Neural progenitor cell (in vitro differentiated cells): ENCODE measurements at regions not wholly inside any gene's neighbourhood (a gene's known extent, or its start where the extent isn't known, plus 50 kb on each side); places are given as distances from the start of the nearest gene placed in this dataset.

ENCODE experiments used
- DNase-seq: peaks from one replicate; pipeline ENCODE4 v3.0.0-alpha.2; 2016; ENCODE audit warnings: low spot score
- H2AFZ ChIP-seq: fragments of 200-600 bp; sonication (generic); replicated peaks from 2 replicates; pipeline ENCODE4 v1.6.1; 2016; ENCODE audit warnings: antibody characterized with exemption
- H3F3A ChIP-seq: fragments of 200-600 bp; sonication (generic); 2 replicates; pipeline ENCODE4 v1.6.1; 2016; ENCODE audit warnings: antibody characterized with exemption, low read depth
- H3K27ac ChIP-seq: fragments of 200-600 bp; sonication (generic); 2 replicates; pipeline ENCODE4 v1.5.1; 2016; ENCODE audit warnings: mild to moderate bottlenecking
- H3K27me3 ChIP-seq: fragments of 200-600 bp; sonication (generic); 2 replicates; pipeline ENCODE4 v1.6.1; 2016; ENCODE audit warnings: mild to moderate bottlenecking, moderate library complexity
- H3K36me3 ChIP-seq: fragments of 200-600 bp; sonication (generic); 2 replicates; pipeline ENCODE4 v1.5.1; 2016
- H3K4me1 ChIP-seq: fragments of 200-600 bp; sonication (generic); 2 replicates; pipeline ENCODE4 v1.6.1; 2016; ENCODE audit warnings: mixed run types
- H3K4me2 ChIP-seq: fragments of 200-600 bp; sonication (generic); 2 replicates; pipeline ENCODE4 v1.6.1; 2016
- H3K4me3 ChIP-seq: fragments of 200-600 bp; sonication (generic); 2 replicates; pipeline ENCODE4 v1.5.1; 2016
- H3K79me2 ChIP-seq: fragments of 200-600 bp; sonication (generic); 2 replicates; pipeline ENCODE4 v1.6.1; 2016; ENCODE audit warnings: low read depth
- H3K9ac ChIP-seq: fragments of 200-600 bp; sonication (generic); 2 replicates; pipeline ENCODE4 v1.6.1; 2016
- H3K9me3 ChIP-seq: fragments of 200-600 bp; sonication (generic); 2 replicates; pipeline ENCODE4 v1.5.1; 2016; ENCODE audit warnings: low read depth
- H4K20me1 ChIP-seq: fragments of 200-600 bp; sonication (generic); 2 replicates; pipeline ENCODE4 v1.6.1; 2016; ENCODE audit warnings: low read depth
- H3K27ac Mint-ChIP-seq: 3 replicates; pipeline ENCODE4 v1.8.0; 2021; ENCODE audit warnings: mixed read lengths
- H3K27me3 Mint-ChIP-seq: 2 replicates; pipeline ENCODE4 v1.8.0; 2022; ENCODE audit warnings: low read depth, mild to moderate bottlenecking, inconsistent platforms, moderate library complexity, mixed read lengths; ENCODE audit not compliant: insufficient read depth
- H3K36me3 Mint-ChIP-seq: 3 replicates; pipeline ENCODE4 v1.8.0; 2021; ENCODE audit warnings: mixed read lengths
- H3K4me1 Mint-ChIP-seq: 3 replicates; pipeline ENCODE4 v1.8.0; 2021; ENCODE audit warnings: mixed read lengths
- H3K4me3 Mint-ChIP-seq: 3 replicates; pipeline ENCODE4 v1.8.0; 2021; ENCODE audit warnings: mild to moderate bottlenecking, moderate library complexity, mixed read lengths
- H3K9me3 Mint-ChIP-seq: 3 replicates; pipeline ENCODE4 v1.8.0; 2020; ENCODE audit warnings: mixed read lengths
- EZH2 ChIP-seq: fragments of 200-600 bp; sonication (generic); IDR thresholded peaks from 2 replicates; pipeline ENCODE4 v1.6.1; 2017; ENCODE audit warnings: antibody characterized with exemption, mild to moderate bottlenecking, moderate library complexity
- EZH2phosphoT487 ChIP-seq: fragments of 200-600 bp; sonication (generic); IDR thresholded peaks from 2 replicates; pipeline ENCODE4 v1.6.1; 2017; ENCODE audit warnings: antibody characterized with exemption
- TF ChIP-seq, protein P1 (sequence below): fragments of 200-600 bp; sonication (generic); IDR thresholded peaks from 2 replicates; pipeline ENCODE4 v1.5.1; 2017; ENCODE audit warnings: antibody characterized with exemption, mild to moderate bottlenecking

DNA sequence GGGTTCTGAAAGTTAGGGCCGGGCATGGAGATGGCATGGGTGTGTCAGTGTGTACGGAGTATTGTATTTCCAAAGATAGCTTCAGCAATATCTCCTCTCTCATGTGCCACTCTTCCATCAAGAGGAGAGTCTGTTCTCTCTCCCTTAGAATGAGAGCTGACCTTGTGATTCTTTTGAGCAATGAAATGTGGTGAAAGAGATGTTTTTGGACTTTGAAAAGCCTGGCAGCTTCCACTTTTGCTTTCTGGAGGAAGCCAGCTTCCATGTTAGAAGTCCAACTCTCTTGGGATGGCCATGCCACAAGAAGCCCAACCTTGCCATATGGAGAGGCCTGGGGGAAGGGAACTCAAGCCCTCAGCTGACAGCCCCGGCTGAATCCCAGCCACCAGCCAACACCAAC lies 72.4 kb upstream of the GZMB start:
- Histone ChIP-seq H3K4me1 (no peaks in the 10 kb centered on the region), H3F3A (no peaks in the 10 kb centered on the region), H2AFZ (no peak overlapping the region), H4K20me1 (no peaks in the 10 kb centered on the region), H3K79me2 (no peaks in the 10 kb centered on the region), H3K4me2 (no peak overlapping the region), H3K36me3 (no peaks in the 10 kb centered on the region), H3K9ac (no peak overlapping the region), H3K27ac (no peak overlapping the region), H3K4me3 (no peak overlapping the region), H3K9me3 (no peaks in the 10 kb centered on the region), H3K27me3 (no peaks in the 10 kb centered on the region)
- Mint-ChIP-seq H3K27me3 (peaks cover 2% of the 10 kb centered on the region), H3K4me3 (no peak overlapping the region), H3K9me3 (no peaks in the 10 kb centered on the region), H3K27ac (no peak overlapping the region), H3K4me1 (peaks cover 9% of the 10 kb centered on the region), H3K36me3 (no peaks in the 10 kb centered on the region)
- DNase-seq: no peak
- TF ChIP-seq, protein P1, sequence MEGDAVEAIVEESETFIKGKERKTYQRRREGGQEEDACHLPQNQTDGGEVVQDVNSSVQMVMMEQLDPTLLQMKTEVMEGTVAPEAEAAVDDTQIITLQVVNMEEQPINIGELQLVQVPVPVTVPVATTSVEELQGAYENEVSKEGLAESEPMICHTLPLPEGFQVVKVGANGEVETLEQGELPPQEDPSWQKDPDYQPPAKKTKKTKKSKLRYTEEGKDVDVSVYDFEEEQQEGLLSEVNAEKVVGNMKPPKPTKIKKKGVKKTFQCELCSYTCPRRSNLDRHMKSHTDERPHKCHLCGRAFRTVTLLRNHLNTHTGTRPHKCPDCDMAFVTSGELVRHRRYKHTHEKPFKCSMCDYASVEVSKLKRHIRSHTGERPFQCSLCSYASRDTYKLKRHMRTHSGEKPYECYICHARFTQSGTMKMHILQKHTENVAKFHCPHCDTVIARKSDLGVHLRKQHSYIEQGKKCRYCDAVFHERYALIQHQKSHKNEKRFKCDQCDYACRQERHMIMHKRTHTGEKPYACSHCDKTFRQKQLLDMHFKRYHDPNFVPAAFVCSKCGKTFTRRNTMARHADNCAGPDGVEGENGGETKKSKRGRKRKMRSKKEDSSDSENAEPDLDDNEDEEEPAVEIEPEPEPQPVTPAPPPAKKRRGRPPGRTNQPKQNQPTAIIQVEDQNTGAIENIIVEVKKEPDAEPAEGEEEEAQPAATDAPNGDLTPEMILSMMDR: no peak
- TF ChIP-seq EZH2phosphoT487: no peak
- TF ChIP-seq EZH2: no peak

DNA sequence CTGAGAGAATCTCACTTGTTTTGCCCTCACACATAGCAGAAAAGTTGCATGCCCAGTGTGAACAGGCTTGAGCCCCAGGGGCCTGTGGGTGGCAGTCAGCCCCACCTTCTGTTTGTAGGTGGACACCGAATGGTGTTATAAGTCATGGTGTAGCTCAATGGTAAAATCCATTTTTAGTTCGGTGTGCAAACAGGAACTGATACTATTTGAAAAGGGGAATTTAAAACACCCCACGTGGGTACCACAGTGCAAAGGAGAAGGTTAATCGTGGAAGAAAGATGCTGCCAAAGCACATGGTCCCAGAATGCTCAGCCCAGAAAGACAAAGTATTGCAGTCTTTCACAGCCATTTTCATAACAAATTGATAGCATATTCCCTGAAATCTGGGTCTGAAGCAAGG lies 71.8 kb upstream of the GZMB start:
- no peak overlapping the region for H3K4me3 ChIP-seq
- no peaks in the 10 kb centered on the region for H3K36me3 Mint-ChIP-seq
- TF ChIP-seq, protein P1: no peak
- TF ChIP-seq EZH2phosphoT487 (no peak), EZH2 (no peak)

DNA sequence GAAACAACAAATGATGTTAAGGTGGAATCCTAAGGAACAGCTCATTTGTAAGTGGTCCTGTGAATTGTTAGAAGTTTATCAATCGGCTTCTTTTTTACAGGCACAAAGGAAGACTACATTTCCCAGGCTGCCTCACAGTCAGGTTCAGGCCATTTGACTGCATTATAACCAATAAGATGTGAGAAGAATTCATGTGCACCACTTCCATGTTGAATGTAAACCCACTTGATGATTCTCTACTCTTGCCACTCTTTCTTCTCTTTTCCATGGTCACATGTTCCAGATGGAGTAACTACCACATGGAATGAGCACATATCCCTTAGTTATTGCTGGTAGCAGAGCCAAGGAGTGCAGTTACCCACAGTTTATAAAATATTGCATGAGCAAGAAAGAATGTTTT lies 67.1 kb upstream of the GZMB start:
- H3K27ac ChIP-seq: no peak overlapping the region
- H3K9me3 ChIP-seq: no peaks in the 10 kb centered on the region
- no peak overlapping the region for H3K4me3 ChIP-seq
- Mint-ChIP-seq H3K4me3 (no peak overlapping the region), H3K27me3 (no peaks in the 10 kb centered on the region), H3K9me3 (no peaks in the 10 kb centered on the region), H3K4me1 (no peaks in the 10 kb centered on the region), H3K27ac (no peak overlapping the region), H3K36me3 (no peaks in the 10 kb centered on the region)
- no peak overlapping the region for H2AFZ ChIP-seq
- no peak for DNase-seq
- H3F3A ChIP-seq: no peaks in the 10 kb centered on the region
- H3K79me2 ChIP-seq: no peaks in the 10 kb centered on the region
- H4K20me1 ChIP-seq: no peaks in the 10 kb centered on the region
- H3K4me2 ChIP-seq: no peak overlapping the region
- H3K9ac ChIP-seq: no peak overlapping the region
- TF ChIP-seq, protein P1: no peak
- no peaks in the 10 kb centered on the region for H3K27me3 ChIP-seq
- no peaks in the 10 kb centered on the region for H3K36me3 ChIP-seq
- no peaks in the 10 kb centered on the region for H3K4me1 ChIP-seq

More for the DNA sequence above, 71.8 kb upstream of the GZMB start:
- Histone ChIP-seq H3F3A (no peaks in the 10 kb centered on the region), H2AFZ (no peak overlapping the region), H3K36me3 (no peaks in the 10 kb centered on the region), H3K9ac (no peak overlapping the region), H3K4me1 (no peaks in the 10 kb centered on the region), H3K79me2 (no peaks in the 10 kb centered on the region), H3K4me2 (no peak overlapping the region), H3K27me3 (no peaks in the 10 kb centered on the region), H3K27ac (no peak overlapping the region), H4K20me1 (no peaks in the 10 kb centered on the region), H3K9me3 (no peaks in the 10 kb centered on the region)
- Mint-ChIP-seq H3K27me3 (peaks cover 2% of the 10 kb centered on the region), H3K9me3 (no peaks in the 10 kb centered on the region), H3K4me3 (no peak overlapping the region), H3K4me1 (peaks cover 6% of the 10 kb centered on the region), H3K27ac (no peak overlapping the region)
- no peak for DNase-seq

DNA sequence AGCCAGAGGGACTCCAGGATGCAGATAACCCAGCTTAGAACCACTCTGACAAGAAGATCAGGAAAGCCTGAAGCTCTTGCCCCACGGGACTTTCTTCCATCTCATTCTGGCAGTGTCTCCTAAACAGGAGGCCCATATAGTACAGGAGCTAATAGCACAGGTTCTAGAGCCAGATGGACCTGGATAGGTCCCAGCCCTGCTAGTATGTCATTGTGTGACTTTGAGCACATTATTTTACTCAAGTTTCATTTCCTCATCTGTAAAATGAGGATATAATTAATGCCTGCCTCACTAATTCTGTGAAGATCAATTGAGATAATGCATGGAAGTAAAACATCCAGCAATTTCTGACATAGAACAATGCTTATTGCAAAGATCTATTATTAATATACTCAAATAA lies 66.5 kb upstream of the GZMB start:
- Histone ChIP-seq H3K36me3 (no peaks in the 10 kb centered on the region), H3K9ac (no peak overlapping the region), H3F3A (no peaks in the 10 kb centered on the region), H3K79me2 (no peaks in the 10 kb centered on the region), H3K27ac (no peak overlapping the region), H3K4me3 (no peak overlapping the region), H3K27me3 (no peaks in the 10 kb centered on the region), H2AFZ (no peak overlapping the region), H3K4me1 (no peaks in the 10 kb centered on the region), H4K20me1 (no peaks in the 10 kb centered on the region), H3K4me2 (no peak overlapping the region), H3K9me3 (no peaks in the 10 kb centered on the region)
- Mint-ChIP-seq H3K36me3 (no peaks in the 10 kb centered on the region), H3K4me1 (no peaks in the 10 kb centered on the region), H3K4me3 (no peak overlapping the region), H3K9me3 (no peaks in the 10 kb centered on the region), H3K27ac (no peak overlapping the region), H3K27me3 (no peaks in the 10 kb centered on the region)
- no peak for TF ChIP-seq EZH2
- TF ChIP-seq, protein P1: no peak
- no peak for DNase-seq
